SK-N-MC (cell line): ENCODE measurements at regions not wholly inside any gene's neighbourhood (a gene's known extent, or its start where the extent isn't known, plus 50 kb on each side); places are given as distances from the start of the nearest gene placed in this dataset.

Experiments
- EZH2 ChIP-seq: fragments of 200-600 bp; sonication (generic); IDR thresholded peaks from one replicate; pipeline ENCODE4 v1.6.1; 2017; ENCODE audit warnings: antibody characterized with exemption
- FOXP2 ChIP-seq: optimal IDR thresholded peaks from 2 replicates; pipeline ENCODE3; 2011; ENCODE audit warnings: mild to moderate bottlenecking, moderate library complexity; ENCODE audit not compliant: insufficient read depth; ENCODE audit errors: extremely low read length, control extremely low read depth
- POLR2AphosphoS5 ChIP-seq: IDR thresholded peaks from 2 replicates; pipeline ENCODE4 v1.6.1; 2012; ENCODE audit warnings: mild to moderate bottlenecking, low read depth, low read length, borderline replicate concordance

DNA sequence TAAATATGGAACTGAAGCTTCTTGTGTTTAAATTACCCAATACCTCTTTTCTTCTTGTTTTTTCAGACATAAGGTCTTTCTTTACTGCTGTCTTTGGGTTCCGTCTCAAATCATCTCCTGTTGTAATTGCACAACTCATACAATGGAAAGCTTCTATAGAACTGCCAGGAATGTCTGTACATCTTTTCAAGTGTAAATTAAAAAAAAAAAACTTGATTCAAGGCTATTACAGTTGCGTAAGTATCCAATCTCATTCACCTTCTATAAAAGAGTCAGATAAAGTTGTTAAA is 243.5 kb downstream of the ICE1 start:
- no peak for TF ChIP-seq POLR2AphosphoS5
- no peak for TF ChIP-seq EZH2
- TF ChIP-seq FOXP2, result no peak
